WTC11 (cell line): ENCODE measurements at regions not wholly inside any gene's neighbourhood (a gene's known extent, or its start where the extent isn't known, plus 50 kb on each side); places are given as distances from the start of the nearest gene placed in this dataset.

Source experiments
- ATAC-seq: fragments of 200-7000 bp; cut with Tn5 transposase; 2 replicates; pipeline ENCODE4 v1.10.0; 2021; ENCODE audit warnings: mild to moderate bottlenecking, moderate library complexity
- CTCF ChIA-PET: fragments of 300-600 bp; sonication (Branson Sonifier 250); formaldehyde crosslinking; loops from one replicate; lab custom pipeline; 2021; ENCODE audit warnings: antibody characterized with exemption; lab: Charles Lee
- POLR2A ChIA-PET: fragments of 350-600 bp; sonication (Branson Sonifier 250); formaldehyde crosslinking; loops from one replicate; lab custom pipeline; 2021; ENCODE audit warnings: antibody characterized with exemption; lab: Charles Lee
- DNase-seq: peaks from one replicate; pipeline ENCODE4 v3.0.0; 2021; ENCODE audit warnings: low spot score
- H3K27ac Mint-ChIP-seq: 2 replicates; pipeline ENCODE4 v1.8.0; 2021; ENCODE audit warnings: mixed read lengths
- H3K27me3 Mint-ChIP-seq: 2 replicates; pipeline ENCODE4 v1.8.0; 2021; ENCODE audit warnings: low read depth, mild to moderate bottlenecking, moderate library complexity, mixed read lengths
- H3K36me3 Mint-ChIP-seq: 2 replicates; pipeline ENCODE4 v1.8.0; 2021; ENCODE audit warnings: mixed read lengths
- H3K4me1 Mint-ChIP-seq: 2 replicates; pipeline ENCODE4 v1.8.0; 2022; ENCODE audit warnings: mixed read lengths
- H3K4me3 Mint-ChIP-seq: 2 replicates; pipeline ENCODE4 v1.8.0; 2021; ENCODE audit warnings: mild to moderate bottlenecking, moderate library complexity, mixed read lengths
- H3K9me3 Mint-ChIP-seq: 2 replicates; pipeline ENCODE4 v1.8.0; 2021; ENCODE audit warnings: mixed read lengths
- CBFB ChIP-seq: sonication (generic); formaldehyde crosslinking; IDR thresholded peaks from 2 replicates; pipeline ENCODE4 v1.8.1; 2022; ENCODE audit warnings: mild to moderate bottlenecking, low read depth, missing genetic modification reagents
- CREB1 ChIP-seq: sonication (generic); formaldehyde crosslinking; IDR thresholded peaks from 2 replicates; pipeline ENCODE4 v1.8.0; 2023; ENCODE audit warnings: mild to moderate bottlenecking, missing genetic modification reagents
- CREM ChIP-seq: sonication (generic); formaldehyde crosslinking; IDR thresholded peaks from 2 replicates; pipeline ENCODE4 v1.8.1; 2022; ENCODE audit warnings: mild to moderate bottlenecking, missing genetic modification reagents, moderate library complexity
- E2F1 ChIP-seq: sonication (generic); formaldehyde crosslinking; IDR thresholded peaks from 2 replicates; pipeline ENCODE4 v1.8.0; 2022; ENCODE audit warnings: mild to moderate bottlenecking, missing genetic modification reagents
- E2F4 ChIP-seq: sonication (generic); formaldehyde crosslinking; IDR thresholded peaks from 2 replicates; pipeline ENCODE4 v1.8.1; 2022; ENCODE audit warnings: low read depth, mild to moderate bottlenecking, moderate library complexity, missing genetic modification reagents, borderline replicate concordance
- ERG ChIP-seq: fragments of 250-450 bp; sonication (Bioruptor Pico); IDR thresholded peaks from 2 replicates; pipeline ENCODE4 v1.8.0; 2021; ENCODE audit warnings: mild to moderate bottlenecking
- JAZF1 ChIP-seq: fragments of 250-450 bp; sonication (Bioruptor Pico); IDR thresholded peaks from 2 replicates; pipeline ENCODE4 v1.9.0; 2021; ENCODE audit warnings: moderate library complexity, mild to moderate bottlenecking, inconsistent platforms
- JUN ChIP-seq: sonication (generic); formaldehyde crosslinking; IDR thresholded peaks from 2 replicates; pipeline ENCODE4 v1.8.0; 2023; ENCODE audit warnings: mild to moderate bottlenecking, missing genetic modification reagents
- KAT7 ChIP-seq: sonication (generic); formaldehyde crosslinking; IDR thresholded peaks from 2 replicates; pipeline ENCODE4 v1.8.1; 2023; ENCODE audit warnings: missing genetic modification reagents, mild to moderate bottlenecking, borderline replicate concordance
- NFE2L1 ChIP-seq: sonication (generic); formaldehyde crosslinking; IDR thresholded peaks from 2 replicates; pipeline ENCODE4 v1.8.1; 2023; ENCODE audit warnings: missing genetic modification reagents
- NR1H2 ChIP-seq: sonication (generic); formaldehyde crosslinking; IDR thresholded peaks from 2 replicates; pipeline ENCODE4 v1.9.0; 2021; ENCODE audit warnings: mild to moderate bottlenecking, moderate library complexity, missing genetic modification reagents
- TP53 ChIP-seq: sonication (generic); formaldehyde crosslinking; IDR thresholded peaks from 2 replicates; pipeline ENCODE4 v1.8.1; 2023; ENCODE audit warnings: mild to moderate bottlenecking, missing genetic modification reagents
- USF2 ChIP-seq: sonication (generic); formaldehyde crosslinking; IDR thresholded peaks from 2 replicates; pipeline ENCODE4 v1.8.1; 2023; ENCODE audit warnings: mild to moderate bottlenecking, missing genetic modification reagents, moderate library complexity
- ZBTB21 ChIP-seq: sonication (generic); formaldehyde crosslinking; IDR thresholded peaks from 2 replicates; pipeline ENCODE4 v1.8.1; 2023; ENCODE audit warnings: mild to moderate bottlenecking, missing genetic modification reagents, borderline replicate concordance
- ZMAT4 ChIP-seq: fragments of 250-450 bp; sonication (Bioruptor Pico); IDR thresholded peaks from 2 replicates; pipeline ENCODE4 v1.9.0; 2021; ENCODE audit warnings: mild to moderate bottlenecking
- TF ChIP-seq, protein P1 (sequence below): sonication (generic); formaldehyde crosslinking; IDR thresholded peaks from 2 replicates; pipeline ENCODE4 v1.8.1; 2023; ENCODE audit warnings: mild to moderate bottlenecking, missing genetic modification reagents
- TF ChIP-seq, protein P2 (sequence below): sonication (generic); formaldehyde crosslinking; IDR thresholded peaks from 2 replicates; pipeline ENCODE4 v1.8.1; 2022; ENCODE audit warnings: mild to moderate bottlenecking, moderate library complexity, missing genetic modification reagents

DNA sequence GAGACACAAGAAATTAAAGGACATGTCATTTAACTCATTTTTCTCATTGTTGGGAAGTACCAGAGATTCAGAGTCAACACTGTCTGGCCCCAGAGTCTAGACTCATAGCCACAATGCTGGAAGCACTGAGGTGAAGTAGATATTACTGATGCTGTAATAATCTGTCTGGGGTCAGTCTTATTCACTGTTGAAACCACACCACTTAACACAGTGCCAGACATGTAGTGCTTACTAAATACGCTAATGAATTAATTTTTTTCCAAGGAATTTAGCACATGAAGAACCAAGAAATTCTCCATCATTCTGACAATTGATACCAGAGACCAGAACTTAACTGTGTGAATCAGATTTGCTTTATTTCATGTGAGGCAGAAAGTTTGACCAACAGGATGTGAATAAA is 150.8 kb upstream of the STAC start:
- Mint-ChIP-seq H3K27ac (no peak overlapping the region), H3K36me3 (no peaks in the 10 kb centered on the region), H3K9me3 (no peaks in the 10 kb centered on the region; the same call in 1 of the 2 replicates), H3K4me1 (no peaks in the 10 kb centered on the region), H3K27me3 (no peaks in the 10 kb centered on the region), H3K4me3 (no peak overlapping the region)
- POLR2A ChIA-PET, result no interaction called here
- TF ChIP-seq ZMAT4 (CRISPR knock-in tag) (no peak), NR1H2 (CRISPR knock-in tag) (no peak), CREM (CRISPR knock-in tag) (no peak), CBFB (CRISPR knock-in tag) (no peak), ZBTB21 (CRISPR knock-in tag) (no peak), NFE2L1 (CRISPR knock-in tag) (no peak), ERG (no peak)
- TF ChIP-seq, protein P1, sequence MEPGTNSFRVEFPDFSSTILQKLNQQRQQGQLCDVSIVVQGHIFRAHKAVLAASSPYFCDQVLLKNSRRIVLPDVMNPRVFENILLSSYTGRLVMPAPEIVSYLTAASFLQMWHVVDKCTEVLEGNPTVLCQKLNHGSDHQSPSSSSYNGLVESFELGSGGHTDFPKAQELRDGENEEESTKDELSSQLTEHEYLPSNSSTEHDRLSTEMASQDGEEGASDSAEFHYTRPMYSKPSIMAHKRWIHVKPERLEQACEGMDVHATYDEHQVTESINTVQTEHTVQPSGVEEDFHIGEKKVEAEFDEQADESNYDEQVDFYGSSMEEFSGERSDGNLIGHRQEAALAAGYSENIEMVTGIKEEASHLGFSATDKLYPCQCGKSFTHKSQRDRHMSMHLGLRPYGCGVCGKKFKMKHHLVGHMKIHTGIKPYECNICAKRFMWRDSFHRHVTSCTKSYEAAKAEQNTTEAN (CRISPR knock-in tag), result no peak
- TF ChIP-seq, protein P2, sequence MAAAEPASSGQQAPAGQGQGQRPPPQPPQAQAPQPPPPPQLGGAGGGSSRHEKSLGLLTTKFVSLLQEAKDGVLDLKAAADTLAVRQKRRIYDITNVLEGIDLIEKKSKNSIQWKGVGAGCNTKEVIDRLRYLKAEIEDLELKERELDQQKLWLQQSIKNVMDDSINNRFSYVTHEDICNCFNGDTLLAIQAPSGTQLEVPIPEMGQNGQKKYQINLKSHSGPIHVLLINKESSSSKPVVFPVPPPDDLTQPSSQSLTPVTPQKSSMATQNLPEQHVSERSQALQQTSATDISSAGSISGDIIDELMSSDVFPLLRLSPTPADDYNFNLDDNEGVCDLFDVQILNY (CRISPR knock-in tag), result no peak
- DNase-seq (no peak), ATAC-seq (no peak)
- CTCF ChIA-PET, result no interaction called here

DNA sequence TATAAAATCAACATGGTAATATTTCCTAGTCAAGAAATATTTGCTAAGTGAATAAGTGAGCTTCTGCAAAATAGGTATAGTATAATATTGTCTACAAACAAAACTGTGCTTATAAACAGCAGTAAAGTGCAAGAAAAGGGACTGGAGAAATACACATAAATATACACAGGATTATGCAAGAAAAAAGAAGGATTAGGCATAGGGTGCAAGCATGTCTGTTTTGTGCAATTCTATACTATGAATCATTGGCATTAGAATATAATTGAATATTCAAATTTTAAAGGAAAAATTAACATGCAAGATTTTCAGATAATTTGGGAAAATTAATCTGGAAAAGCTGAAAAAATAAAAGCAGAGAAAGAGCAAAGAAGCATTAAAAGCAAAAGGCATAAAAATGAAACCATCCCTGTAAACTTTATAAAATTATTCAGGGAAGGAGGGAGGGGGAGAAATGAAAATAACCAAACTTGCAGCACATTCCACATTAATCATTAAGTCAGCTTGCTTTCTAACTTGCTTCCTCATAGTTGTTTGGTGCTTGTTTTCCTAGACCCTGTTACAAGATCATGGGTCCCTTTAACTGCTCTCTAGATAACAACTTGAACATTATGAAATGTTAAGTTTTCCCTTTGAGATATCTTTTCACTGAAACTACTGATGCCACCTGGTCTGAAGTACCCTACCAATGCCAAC is 147.4 kb upstream of the STAC start:
- H3K36me3 Mint-ChIP-seq, result peaks cover 4% of the 10 kb centered on the region; the same call in 1 of the 2 replicates
- no peak for ATAC-seq
- no peak overlapping the region for H3K27ac Mint-ChIP-seq
- no peak for TF ChIP-seq USF2 (CRISPR knock-in tag)
- TF ChIP-seq JAZF1 (CRISPR knock-in tag), result no peak
- no peak for TF ChIP-seq E2F4
- no peak for TF ChIP-seq CREB1 (CRISPR knock-in tag)
- TF ChIP-seq KAT7 (CRISPR knock-in tag), result no peak
- no peak for TF ChIP-seq TP53
- no peak for TF ChIP-seq JUN (CRISPR knock-in tag)
- TF ChIP-seq E2F1 (CRISPR knock-in tag), result no peak
- TF ChIP-seq, all 79 proteins: peak for 0
- POLR2A ChIA-PET, result no interaction called here
- no peak for DNase-seq
- H3K4me3 Mint-ChIP-seq, result no peak overlapping the region
- CTCF ChIA-PET, result no interaction called here
- H3K4me1 Mint-ChIP-seq, result no peaks in the 10 kb centered on the region
- H3K9me3 Mint-ChIP-seq, result peaks cover 21% of the 10 kb centered on the region
- no peaks in the 10 kb centered on the region for H3K27me3 Mint-ChIP-seq
